GM12878 (cell line): ENCODE measurements at regions not wholly inside any gene's neighbourhood (a gene's known extent, or its start where the extent isn't known, plus 50 kb on each side); places are given as distances from the start of the nearest gene placed in this dataset.

Source experiments
- BRCA1 ChIP-seq: IDR thresholded peaks from 2 replicates; pipeline ENCODE4 v1.6.1; 2011; ENCODE audit warnings: low read depth, low read length, improper control_type of control experiment
- CHD2 ChIP-seq: IDR thresholded peaks from 2 replicates; pipeline ENCODE4 v1.6.1; 2011; ENCODE audit warnings: low read depth, low read length, improper control_type of control experiment, borderline replicate concordance
- CHD4 ChIP-seq: fragments of 200-600 bp; sonication (generic); IDR thresholded peaks from 2 replicates; pipeline ENCODE4 v1.6.1; 2016; ENCODE audit warnings: mild to moderate bottlenecking
- CREB1 ChIP-seq: IDR thresholded peaks from 2 replicates; pipeline ENCODE4 v1.6.1; 2012; ENCODE audit warnings: low read depth, mild to moderate bottlenecking, inconsistent platforms
- EZH2 ChIP-seq: IDR thresholded peaks from 2 replicates; pipeline ENCODE4 v1.6.1; 2012; ENCODE audit warnings: low read depth, mild to moderate bottlenecking, control low read depth, inconsistent platforms, low read length, borderline replicate concordance; ENCODE audit not compliant: control insufficient read depth
- POLR2A ChIP-seq: IDR thresholded peaks from 2 replicates; pipeline ENCODE4 v1.6.1; 2011; ENCODE audit warnings: low read depth, mild to moderate bottlenecking, low read length
- POLR2AphosphoS5 ChIP-seq: IDR thresholded peaks from 2 replicates; pipeline ENCODE4 v1.6.1; 2011; ENCODE audit warnings: mild to moderate bottlenecking, low read length, inconsistent platforms
- RAD21 ChIP-seq: IDR thresholded peaks from 2 replicates; pipeline ENCODE4 v1.6.1; 2011; ENCODE audit warnings: mild to moderate bottlenecking, low read depth, low read length, moderate library complexity; ENCODE audit not compliant: insufficient read depth
- RELA ChIP-seq: fragments of 450-650 bp; IDR thresholded peaks from 2 replicates; pipeline ENCODE4 v1.8.0; 2014; ENCODE audit warnings: borderline replicate concordance; ENCODE audit not compliant: partially characterized antibody
- SMC3 ChIP-seq: IDR thresholded peaks from 2 replicates; pipeline ENCODE4 v1.6.1; 2011; ENCODE audit warnings: low read length, improper control_type of control experiment, borderline replicate concordance
- TAF1 ChIP-seq: IDR thresholded peaks from 2 replicates; pipeline ENCODE4 v1.6.1; 2011; ENCODE audit warnings: mild to moderate bottlenecking, low read depth, low read length, borderline replicate concordance
- TF ChIP-seq, protein P1 (sequence below), 3 experiments: IDR thresholded peaks in 2 of 3; conservative IDR thresholded peaks in 1 of 3; 2 replicates each; pipeline ENCODE4 v1.5.1; 2011; ENCODE audit warnings: low read depth in 3 of 3, low read length in 3 of 3, mild to moderate bottlenecking in 3 of 3, control low read depth in 2 of 3, moderate library complexity in 2 of 3, inconsistent platforms in 1 of 3, mixed read lengths in 1 of 3; ENCODE audit not compliant: control insufficient read depth in 2 of 3, insufficient read depth in 1 of 3; ENCODE audit errors: extremely low read depth in 1 of 3
- TF ChIP-seq, protein P2 (sequence below): IDR thresholded peaks from 2 replicates; pipeline ENCODE4 v1.6.1; 2012; ENCODE audit warnings: low read depth, low read length, improper control_type of control experiment
- TF ChIP-seq, protein P3 (sequence below): fragments of 450-650 bp; IDR thresholded peaks from 2 replicates; pipeline ENCODE4 v1.6.1; 2017; ENCODE audit warnings: antibody characterized with exemption, mild to moderate bottlenecking, moderate library complexity

- TF ChIP-seq POLR2AphosphoS5 (no peak), EZH2 (no peak), CREB1 (no peak), SMC3 (no peak), TAF1 (no peak), RELA (no peak), CHD4 (no peak), POLR2A (no peak), BRCA1 (no peak), CHD2 (no peak), RAD21 (no peak)
- TF ChIP-seq, protein P1, sequence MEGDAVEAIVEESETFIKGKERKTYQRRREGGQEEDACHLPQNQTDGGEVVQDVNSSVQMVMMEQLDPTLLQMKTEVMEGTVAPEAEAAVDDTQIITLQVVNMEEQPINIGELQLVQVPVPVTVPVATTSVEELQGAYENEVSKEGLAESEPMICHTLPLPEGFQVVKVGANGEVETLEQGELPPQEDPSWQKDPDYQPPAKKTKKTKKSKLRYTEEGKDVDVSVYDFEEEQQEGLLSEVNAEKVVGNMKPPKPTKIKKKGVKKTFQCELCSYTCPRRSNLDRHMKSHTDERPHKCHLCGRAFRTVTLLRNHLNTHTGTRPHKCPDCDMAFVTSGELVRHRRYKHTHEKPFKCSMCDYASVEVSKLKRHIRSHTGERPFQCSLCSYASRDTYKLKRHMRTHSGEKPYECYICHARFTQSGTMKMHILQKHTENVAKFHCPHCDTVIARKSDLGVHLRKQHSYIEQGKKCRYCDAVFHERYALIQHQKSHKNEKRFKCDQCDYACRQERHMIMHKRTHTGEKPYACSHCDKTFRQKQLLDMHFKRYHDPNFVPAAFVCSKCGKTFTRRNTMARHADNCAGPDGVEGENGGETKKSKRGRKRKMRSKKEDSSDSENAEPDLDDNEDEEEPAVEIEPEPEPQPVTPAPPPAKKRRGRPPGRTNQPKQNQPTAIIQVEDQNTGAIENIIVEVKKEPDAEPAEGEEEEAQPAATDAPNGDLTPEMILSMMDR (IDR thresholded peaks at IDR 0.05 in 2 of 3, conservative IDR thresholded peaks at IDR 0.05 in 1 of 3; ENCODE audit: control insufficient read depth in 2 of 3, extremely low read depth in 1 of 3, insufficient read depth in 1 of 3, low read depth in 3 of 3, low read length in 3 of 3), result no peak
- TF ChIP-seq, protein P2, sequence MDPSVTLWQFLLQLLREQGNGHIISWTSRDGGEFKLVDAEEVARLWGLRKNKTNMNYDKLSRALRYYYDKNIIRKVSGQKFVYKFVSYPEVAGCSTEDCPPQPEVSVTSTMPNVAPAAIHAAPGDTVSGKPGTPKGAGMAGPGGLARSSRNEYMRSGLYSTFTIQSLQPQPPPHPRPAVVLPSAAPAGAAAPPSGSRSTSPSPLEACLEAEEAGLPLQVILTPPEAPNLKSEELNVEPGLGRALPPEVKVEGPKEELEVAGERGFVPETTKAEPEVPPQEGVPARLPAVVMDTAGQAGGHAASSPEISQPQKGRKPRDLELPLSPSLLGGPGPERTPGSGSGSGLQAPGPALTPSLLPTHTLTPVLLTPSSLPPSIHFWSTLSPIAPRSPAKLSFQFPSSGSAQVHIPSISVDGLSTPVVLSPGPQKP, result no peak
- TF ChIP-seq, protein P3, sequence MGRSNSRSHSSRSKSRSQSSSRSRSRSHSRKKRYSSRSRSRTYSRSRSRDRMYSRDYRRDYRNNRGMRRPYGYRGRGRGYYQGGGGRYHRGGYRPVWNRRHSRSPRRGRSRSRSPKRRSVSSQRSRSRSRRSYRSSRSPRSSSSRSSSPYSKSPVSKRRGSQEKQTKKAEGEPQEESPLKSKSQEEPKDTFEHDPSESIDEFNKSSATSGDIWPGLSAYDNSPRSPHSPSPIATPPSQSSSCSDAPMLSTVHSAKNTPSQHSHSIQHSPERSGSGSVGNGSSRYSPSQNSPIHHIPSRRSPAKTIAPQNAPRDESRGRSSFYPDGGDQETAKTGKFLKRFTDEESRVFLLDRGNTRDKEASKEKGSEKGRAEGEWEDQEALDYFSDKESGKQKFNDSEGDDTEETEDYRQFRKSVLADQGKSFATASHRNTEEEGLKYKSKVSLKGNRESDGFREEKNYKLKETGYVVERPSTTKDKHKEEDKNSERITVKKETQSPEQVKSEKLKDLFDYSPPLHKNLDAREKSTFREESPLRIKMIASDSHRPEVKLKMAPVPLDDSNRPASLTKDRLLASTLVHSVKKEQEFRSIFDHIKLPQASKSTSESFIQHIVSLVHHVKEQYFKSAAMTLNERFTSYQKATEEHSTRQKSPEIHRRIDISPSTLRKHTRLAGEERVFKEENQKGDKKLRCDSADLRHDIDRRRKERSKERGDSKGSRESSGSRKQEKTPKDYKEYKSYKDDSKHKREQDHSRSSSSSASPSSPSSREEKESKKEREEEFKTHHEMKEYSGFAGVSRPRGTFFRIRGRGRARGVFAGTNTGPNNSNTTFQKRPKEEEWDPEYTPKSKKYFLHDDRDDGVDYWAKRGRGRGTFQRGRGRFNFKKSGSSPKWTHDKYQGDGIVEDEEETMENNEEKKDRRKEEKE, result no peak
Measured at GRCh38 chr5:120907953-120908352, 443.9 kb downstream of the PRR16 start.
